ENCODE measurements at regions not wholly inside any gene's neighbourhood (a gene's known extent, or its start where the extent isn't known, plus 50 kb on each side); places are given as distances from the start of the nearest gene placed in this dataset.
"Not testable (repeated sequence)": the region's sequence is repeated elsewhere in the genome, so short reads cannot be mapped to it uniquely, and the experiment has no call there.

- no peak for DNase-seq (ENCODE audit: low read depth)
- H3K4me3 ChIP-seq (ENCODE audit: low read depth, low read length): no peak overlapping the region
- no peak for TF ChIP-seq CTCF (IDR thresholded peaks at IDR 0.05; ENCODE audit: low read depth, low read length, missing control alignments)
These were observed 652.9 kb upstream of the C16orf82 start for GRCh38 chr16:26413780-26414179.

GRCh38 chr16:26419458-26419857 lies 647.3 kb upstream of the C16orf82 start:
- not testable (repeated sequence) for H3K4me3 ChIP-seq (ENCODE audit: low read depth, low read length); DNase-seq (ENCODE audit: low read depth)

- TF ChIP-seq CTCF (IDR thresholded peaks at IDR 0.05; ENCODE audit: low read depth, low read length, missing control alignments): no peak
- no peak overlapping the region for H3K4me3 ChIP-seq (ENCODE audit: low read depth, low read length)
- DNase-seq (ENCODE audit: low read depth): no peak
These were observed 636.1 kb upstream of the C16orf82 start for GRCh38 chr16:26430618-26431017.

GRCh38 chr16:26433807-26434206 lies 632.9 kb upstream of the C16orf82 start:
- DNase-seq (ENCODE audit: low read depth): no peak
- no peak overlapping the region for H3K4me3 ChIP-seq (ENCODE audit: low read depth, low read length)
- TF ChIP-seq CTCF (IDR thresholded peaks at IDR 0.05; ENCODE audit: low read depth, low read length, missing control alignments): no peak

GRCh38 chr16:26441178-26441577 lies 625.5 kb upstream of the C16orf82 start:
- TF ChIP-seq CTCF (IDR thresholded peaks at IDR 0.05; ENCODE audit: low read depth, low read length, missing control alignments): no peak

GRCh38 chr16:26442321-26442720 lies 624.4 kb upstream of the C16orf82 start:
- no peak overlapping the region for H3K4me3 ChIP-seq (ENCODE audit: low read depth, low read length)
- TF ChIP-seq CTCF (IDR thresholded peaks at IDR 0.05; ENCODE audit: low read depth, low read length, missing control alignments): no peak
- DNase-seq (ENCODE audit: low read depth): no peak

More at GRCh38 chr16:26441178-26441577, 625.5 kb upstream of the C16orf82 start:
- H3K4me3 ChIP-seq (ENCODE audit: low read depth, low read length): no peak overlapping the region
- DNase-seq (ENCODE audit: low read depth): no peak

- no peak for TF ChIP-seq CTCF (IDR thresholded peaks at IDR 0.05; ENCODE audit: low read depth, low read length, missing control alignments)
- DNase-seq (ENCODE audit: low read depth): no peak
- no peak overlapping the region for H3K4me3 ChIP-seq (ENCODE audit: low read depth, low read length)
These were observed 619.2 kb upstream of the C16orf82 start for GRCh38 chr16:26447570-26447969.

GRCh38 chr16:26453215-26453614 lies 613.5 kb upstream of the C16orf82 start:
- peak; percentile 27 for TF ChIP-seq CTCF (IDR thresholded peaks at IDR 0.05; ENCODE audit: low read depth, low read length, missing control alignments)
- DNase-seq (ENCODE audit: low read depth): no peak
- no peak overlapping the region for H3K4me3 ChIP-seq (ENCODE audit: low read depth, low read length)

All from GM12864 (cell line).